OCI-LY7 (cell line): ENCODE measurements at regions not wholly inside any gene's neighbourhood (a gene's known extent, or its start where the extent isn't known, plus 50 kb on each side); places are given as distances from the start of the nearest gene placed in this dataset.

Source experiments
- BruUV-seq: library from RNA; stranded (reverse); fragments of 400-500 nt; replicated peaks from 2 replicates; lab custom pipeline; 2021; lab: Mats Ljungman, UMichigan
- CTCF ChIA-PET: fragments of 300-600 bp; sonication (Branson Sonifier 250); formaldehyde crosslinking; loops from one replicate; lab custom pipeline; 2022; ENCODE audit warnings: antibody characterized with exemption; ENCODE audit not compliant: unreplicated experiment; lab: Charles Lee
- POLR2A ChIA-PET: fragments of 300-600 bp; sonication (Branson Sonifier 250); formaldehyde crosslinking; loops from one replicate; lab custom pipeline; 2022; ENCODE audit warnings: antibody characterized with exemption; lab: Charles Lee
- DNase-seq: peaks from one replicate; pipeline ENCODE4 v3.0.0-alpha.2; 2015; ENCODE audit warnings: low spot score
- H2AFZ ChIP-seq: fragments of 200-600 bp; sonication (generic), shearing (Covaris generic); 2 replicates; pipeline ENCODE4 v1.6.1; 2014; ENCODE audit warnings: mild to moderate bottlenecking, antibody characterized with exemption, low read length, moderate library complexity
- H3K27ac ChIP-seq: fragments of 200-600 bp; sonication (generic); 2 replicates; pipeline ENCODE4 v1.5.1; 2014; ENCODE audit warnings: mixed run types, low read depth, mild to moderate bottlenecking, moderate library complexity, low read length, inconsistent platforms; ENCODE audit not compliant: poor library complexity, severe bottlenecking
- H3K36me3 ChIP-seq: fragments of 200-600 bp; sonication (generic); 2 replicates; pipeline ENCODE4 v1.6.1; 2014; ENCODE audit warnings: mild to moderate bottlenecking, antibody characterized with exemption, low read length, moderate library complexity, mixed read lengths; ENCODE audit not compliant: insufficient read depth
- H3K4me1 ChIP-seq: fragments of 200-600 bp; sonication (generic); 2 replicates; pipeline ENCODE4 v1.5.1; 2014; ENCODE audit warnings: mild to moderate bottlenecking, low read length; ENCODE audit not compliant: insufficient read depth, poor library complexity, severe bottlenecking
- H3K4me2 ChIP-seq: fragments of 200-600 bp; sonication (generic); 2 replicates; pipeline ENCODE4 v1.6.1; 2014; ENCODE audit warnings: mild to moderate bottlenecking, low read length
- H3K4me3 ChIP-seq: fragments of 200-600 bp; sonication (generic); 2 replicates; pipeline ENCODE4 v1.5.1; 2014; ENCODE audit warnings: mild to moderate bottlenecking, low read depth, low read length; ENCODE audit not compliant: poor library complexity, severe bottlenecking
- H3K79me2 ChIP-seq: fragments of 200-600 bp; sonication (generic); 2 replicates; pipeline ENCODE4 v1.6.1; 2016; ENCODE audit warnings: low read depth, mild to moderate bottlenecking, low read length, moderate library complexity, mixed read lengths; ENCODE audit not compliant: insufficient read depth
- H3K9me2 ChIP-seq: fragments of 200-600 bp; sonication (generic); 2 replicates; pipeline ENCODE4 v1.6.1; 2016; ENCODE audit warnings: mild to moderate bottlenecking, low read length, mixed read lengths; ENCODE audit not compliant: insufficient read depth
- H3K9me3 ChIP-seq: fragments of 200-600 bp; sonication (generic); 2 replicates; pipeline ENCODE4 v1.6.1; 2014; ENCODE audit warnings: mild to moderate bottlenecking, mixed run types, low read length, mixed read lengths
- H4K20me1 ChIP-seq: fragments of 200-600 bp; sonication (generic); 2 replicates; pipeline ENCODE4 v1.6.1; 2014; ENCODE audit warnings: mild to moderate bottlenecking, antibody characterized with exemption, low read length, moderate library complexity, mixed read lengths; ENCODE audit not compliant: insufficient read depth
- CTCF ChIP-seq: fragments of 200-600 bp; sonication (generic); conservative IDR thresholded peaks from 2 replicates; pipeline ENCODE4 v1.5.1; 2014; ENCODE audit warnings: mild to moderate bottlenecking, antibody characterized with exemption, low read length, moderate library complexity, mixed read lengths
- EZH2phosphoT487 ChIP-seq: fragments of 200-600 bp; sonication (generic); IDR thresholded peaks from 2 replicates; pipeline ENCODE4 v1.6.1; 2018; ENCODE audit warnings: low read depth, borderline replicate concordance, mild to moderate bottlenecking, mixed run types, antibody characterized with exemption, low read length, moderate library complexity, mixed read lengths
- intact Hi-C: fragments of 100-400 bp; cut with micrococcal nuclease; formaldehyde crosslinking; loops from one replicate; pipeline ENCODE4 v1.10.0; 2022; ENCODE audit not compliant: unreplicated experiment

- no peak overlapping the region for H3K4me2 ChIP-seq
- no peak overlapping the region for H3K27ac ChIP-seq
- H3K36me3 ChIP-seq = no peaks in the 10 kb centered on the region
- BruUV-seq = no TSS peak
- DNase-seq = no peak
- ChIA-PET CTCF (interaction anchor here (1.1 kb wide), 2 partner anchors 11 to 19 kb away, joined by 3 to 4 read pairs; no protein-coding TSS in a partner anchor), POLR2A (interaction anchor here (0.6 to 1.8 kb wide), 5 partner anchors 9 to 327 kb away, joined by 4 to 10 read pairs (median 5); no protein-coding TSS in a partner anchor)
- H3K4me1 ChIP-seq = peaks cover 47% of the 10 kb centered on the region
- intact Hi-C loops = no loop called here
- H4K20me1 ChIP-seq = no peaks in the 10 kb centered on the region
- no peaks in the 10 kb centered on the region for H3K79me2 ChIP-seq
- TF ChIP-seq EZH2phosphoT487 (no peak), CTCF (no peak)
- no peaks in the 10 kb centered on the region for H3K9me3 ChIP-seq
- no peak overlapping the region for H2AFZ ChIP-seq
- H3K4me3 ChIP-seq = no peak overlapping the region
- H3K9me2 ChIP-seq = no peaks in the 10 kb centered on the region
Measured at GRCh38 chr3:177340243-177340830, 143.1 kb upstream of the TBL1XR1 start.

GRCh38 chr3:177341736-177342419 lies 144.6 kb upstream of the TBL1XR1 start:
- H3K4me3 ChIP-seq = no peak overlapping the region
- no peak for DNase-seq
- no peaks in the 10 kb centered on the region for H3K36me3 ChIP-seq
- no TSS peak for BruUV-seq
- H3K9me2 ChIP-seq = no peaks in the 10 kb centered on the region
- TF ChIP-seq EZH2phosphoT487 (no peak), CTCF (no peak)
- CTCF ChIA-PET = no interaction called here
- H2AFZ ChIP-seq = no peak overlapping the region
- no peak overlapping the region for H3K4me2 ChIP-seq
- no peaks in the 10 kb centered on the region for H3K9me3 ChIP-seq
- no peaks in the 10 kb centered on the region for H4K20me1 ChIP-seq
- no peak overlapping the region for H3K27ac ChIP-seq
- peaks cover 61% of the 10 kb centered on the region for H3K4me1 ChIP-seq
- intact Hi-C loops = no loop called here
- POLR2A ChIA-PET = interaction anchor here (1.0 to 1.8 kb wide), 3 partner anchors 10 to 290 kb away, joined by 3 to 10 read pairs (median 5); no protein-coding TSS in a partner anchor
- H3K79me2 ChIP-seq = no peaks in the 10 kb centered on the region
